Neuron (in vitro differentiated cells): ENCODE measurements at regions not wholly inside any gene's neighbourhood (a gene's known extent, or its start where the extent isn't known, plus 50 kb on each side); places are given as distances from the start of the nearest gene placed in this dataset.

Experiments
- H2AFZ ChIP-seq: one replicate; pipeline ENCODE4 v1.6.1; 2013; ENCODE audit warnings: low read depth, mild to moderate bottlenecking, inconsistent platforms, low read length, moderate library complexity
- H3K27me3 ChIP-seq: one replicate; pipeline ENCODE4 v1.6.1; 2013; ENCODE audit warnings: low read length; ENCODE audit not compliant: insufficient read depth
- H3K36me3 ChIP-seq: one replicate; pipeline ENCODE4 v1.6.1; 2013; ENCODE audit warnings: low read length; ENCODE audit not compliant: insufficient read depth
- H3K4me1 ChIP-seq: one replicate; pipeline ENCODE4 v1.6.1; 2013; ENCODE audit warnings: low read length; ENCODE audit not compliant: insufficient read depth
- H3K4me3 ChIP-seq: 2 replicates; pipeline ENCODE4 v1.5.1; 2013; ENCODE audit warnings: mild to moderate bottlenecking, low read length, moderate library complexity
- H3K9me3 ChIP-seq: one replicate; pipeline ENCODE4 v1.6.1; 2013; ENCODE audit warnings: low read length

DNA sequence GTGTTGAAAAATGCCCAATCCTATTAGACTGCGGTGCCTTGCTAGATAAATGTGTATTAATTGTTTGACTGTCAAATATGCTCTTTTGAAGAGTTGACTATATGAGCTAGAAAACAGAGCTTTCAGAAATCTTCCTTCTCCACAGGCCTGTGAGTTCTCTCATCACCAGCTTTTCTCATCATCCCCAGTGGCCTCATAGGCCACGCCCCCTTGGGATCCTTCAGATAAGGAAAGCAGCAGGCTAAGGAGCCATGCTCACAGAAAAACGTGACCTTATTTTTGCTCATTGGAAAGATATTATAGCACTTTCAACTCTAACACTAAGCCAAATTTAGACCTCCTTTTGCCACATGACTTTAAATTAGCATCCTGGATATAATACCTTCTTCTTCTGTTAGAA, 514.4 kb upstream of the ARRDC4 start:
- Histone ChIP-seq H2AFZ (no peak overlapping the region), H3K4me3 (no peak overlapping the region), H3K4me1 (no peaks in the 10 kb centered on the region), H3K27me3 (no peaks in the 10 kb centered on the region), H3K9me3 (no peaks in the 10 kb centered on the region), H3K36me3 (no peaks in the 10 kb centered on the region)

DNA sequence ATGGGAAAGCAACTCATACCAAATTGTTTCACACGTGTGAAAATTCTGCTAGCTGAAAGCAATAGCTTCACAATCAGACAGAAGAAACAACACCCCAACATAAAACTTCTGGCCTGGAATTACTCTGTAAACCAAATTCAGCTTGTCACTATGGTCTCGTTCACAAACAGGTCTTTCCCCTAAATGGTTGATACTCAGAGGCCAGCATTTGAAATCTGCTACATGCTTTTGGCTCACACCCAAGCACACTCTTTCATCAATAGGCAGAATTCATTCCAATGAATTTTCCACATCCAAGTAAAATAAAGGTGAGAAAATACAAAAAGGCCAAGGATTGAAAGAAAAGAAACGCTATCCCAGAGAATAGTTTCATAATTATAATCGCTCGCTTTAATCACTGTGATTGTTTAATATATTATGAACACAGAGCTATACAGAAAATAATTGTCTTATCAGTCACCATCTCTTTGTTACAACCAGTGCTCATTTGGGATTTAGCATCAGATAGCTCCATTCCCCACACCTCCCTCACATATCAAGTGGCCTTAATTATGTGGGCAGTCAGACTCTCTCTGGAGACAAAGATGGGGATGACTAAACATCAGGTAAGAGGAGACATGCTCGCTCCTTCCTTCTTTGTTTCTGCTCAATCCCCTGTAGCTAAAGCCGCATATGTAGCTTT, 503.8 kb upstream of the ARRDC4 start:
- no peak overlapping the region for H2AFZ ChIP-seq
- no peak overlapping the region for H3K4me3 ChIP-seq
- H3K9me3 ChIP-seq: no peaks in the 10 kb centered on the region
- H3K27me3 ChIP-seq: peaks cover 3% of the 10 kb centered on the region
- no peaks in the 10 kb centered on the region for H3K4me1 ChIP-seq
- H3K36me3 ChIP-seq: no peaks in the 10 kb centered on the region

DNA sequence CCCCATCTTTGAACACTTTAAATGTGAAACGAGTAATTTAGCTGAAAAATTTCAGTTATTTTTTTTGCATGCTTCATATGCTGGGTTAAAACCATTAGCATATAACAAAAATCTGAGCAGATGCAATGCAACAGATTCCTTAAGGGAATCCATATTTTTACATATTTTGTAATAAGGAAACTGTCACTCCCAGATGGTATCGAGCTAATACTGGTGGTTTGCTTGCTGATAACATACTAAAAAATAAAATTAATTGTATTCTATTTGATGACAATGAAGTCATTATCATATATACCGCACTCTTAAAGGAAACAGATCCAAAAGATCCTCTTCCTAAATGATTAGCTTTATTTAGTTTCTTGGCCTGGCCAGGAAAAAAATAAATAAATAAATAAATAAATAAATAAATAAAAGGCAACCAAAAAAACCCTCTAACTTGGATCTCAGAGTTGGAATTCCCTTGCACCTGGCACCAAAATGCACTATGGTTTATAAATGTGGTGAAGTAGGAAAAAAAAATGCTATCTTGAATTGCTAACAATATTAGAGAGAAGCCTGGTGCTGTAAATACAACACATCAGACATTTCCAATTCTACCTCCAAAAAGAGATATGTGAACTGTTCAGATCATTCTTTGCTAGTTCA, 503.2 kb upstream of the ARRDC4 start:
- no peak overlapping the region for H2AFZ ChIP-seq
- no peaks in the 10 kb centered on the region for H3K4me1 ChIP-seq
- H3K36me3 ChIP-seq: no peaks in the 10 kb centered on the region
- H3K9me3 ChIP-seq: no peaks in the 10 kb centered on the region
- no peak overlapping the region for H3K4me3 ChIP-seq
- H3K27me3 ChIP-seq: peaks cover 3% of the 10 kb centered on the region

DNA sequence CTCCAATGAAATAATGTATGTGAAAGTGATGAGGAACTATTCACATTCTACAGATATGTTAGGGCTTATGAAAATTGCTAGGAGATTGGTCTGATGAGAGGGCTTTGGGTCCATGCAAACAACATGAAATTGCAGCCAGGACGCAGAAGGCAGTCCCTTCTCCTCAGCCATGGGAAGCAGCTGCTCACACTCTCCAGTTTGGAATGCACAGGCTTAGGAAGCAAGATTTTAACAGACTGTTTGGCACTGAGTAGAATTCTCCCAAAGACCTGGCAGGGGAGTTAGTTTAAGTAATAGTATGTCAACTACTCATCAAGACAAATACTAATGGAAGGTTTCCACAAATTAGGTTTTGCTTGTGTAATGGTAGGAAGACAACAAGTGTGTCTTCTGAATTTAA, 500.7 kb upstream of the ARRDC4 start:
- H3K27me3 ChIP-seq: peaks cover 3% of the 10 kb centered on the region
- no peak overlapping the region for H2AFZ ChIP-seq
- no peaks in the 10 kb centered on the region for H3K36me3 ChIP-seq
- no peak overlapping the region for H3K4me3 ChIP-seq
- no peaks in the 10 kb centered on the region for H3K9me3 ChIP-seq
- H3K4me1 ChIP-seq: no peaks in the 10 kb centered on the region

DNA sequence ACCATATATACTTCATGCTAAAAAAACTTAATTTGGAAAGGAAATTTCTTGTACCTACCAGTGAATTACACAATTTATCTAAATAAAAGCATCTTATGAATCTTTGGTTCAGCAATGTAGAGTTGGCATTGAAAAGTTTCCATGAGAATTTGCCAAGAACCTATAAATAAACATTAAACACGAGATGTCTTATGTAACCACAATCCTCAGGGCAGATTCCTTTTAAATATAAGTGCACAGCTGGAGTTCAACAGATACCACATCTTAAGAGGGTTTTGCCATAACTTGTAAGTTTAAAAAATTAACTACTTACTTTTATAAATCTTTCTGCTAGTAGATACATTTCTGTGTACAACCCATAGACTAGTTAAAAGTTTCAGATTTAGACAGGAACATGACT, 499.3 kb upstream of the ARRDC4 start:
- Histone ChIP-seq H3K9me3 (no peaks in the 10 kb centered on the region), H3K27me3 (peaks cover 3% of the 10 kb centered on the region), H3K4me3 (no peak overlapping the region), H3K4me1 (no peaks in the 10 kb centered on the region), H3K36me3 (no peaks in the 10 kb centered on the region), H2AFZ (no peak overlapping the region)

DNA sequence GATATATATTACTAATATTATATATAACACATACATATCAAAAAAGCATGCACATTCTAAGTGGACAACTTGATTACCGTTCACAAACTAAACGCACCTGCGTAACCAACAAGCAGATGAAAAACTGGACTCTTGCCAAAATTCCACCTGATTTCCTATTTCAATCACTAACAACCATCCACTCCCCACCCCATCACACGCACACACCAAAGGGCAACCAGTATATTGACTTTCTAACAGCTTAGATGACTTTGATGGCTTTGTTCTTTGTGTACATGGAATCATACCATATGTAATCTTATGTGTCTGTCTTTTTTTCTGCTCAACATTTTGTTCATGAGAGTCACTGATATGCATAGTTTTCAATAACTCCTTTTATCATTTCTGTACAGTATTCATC, 496.8 kb upstream of the ARRDC4 start:
- Histone ChIP-seq H3K9me3 (no peaks in the 10 kb centered on the region), H2AFZ (no peak overlapping the region), H3K4me1 (no peaks in the 10 kb centered on the region), H3K27me3 (peaks cover 3% of the 10 kb centered on the region), H3K4me3 (no peak overlapping the region), H3K36me3 (no peaks in the 10 kb centered on the region)

DNA sequence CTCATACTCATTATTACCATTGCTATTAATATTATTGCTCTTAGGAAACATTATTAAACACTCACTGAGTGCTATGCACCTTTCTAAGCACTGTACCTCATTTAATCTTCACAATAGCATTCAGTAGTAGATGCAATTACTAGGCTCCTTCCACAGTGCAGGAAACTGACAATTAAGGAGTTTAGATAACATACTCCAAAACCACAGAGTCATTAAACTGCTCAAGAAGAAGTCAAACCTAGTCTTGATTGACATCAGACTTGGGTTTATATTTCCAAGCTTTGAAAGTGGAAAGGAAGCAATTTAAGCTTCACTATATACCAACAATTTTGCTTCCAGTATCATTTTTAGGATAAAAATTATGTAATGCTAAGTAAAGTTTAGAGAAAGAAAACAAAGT, 490.1 kb upstream of the ARRDC4 start:
- Histone ChIP-seq H3K4me1 (no peaks in the 10 kb centered on the region), H3K36me3 (no peaks in the 10 kb centered on the region), H3K27me3 (no peaks in the 10 kb centered on the region), H3K9me3 (no peaks in the 10 kb centered on the region), H3K4me3 (no peak overlapping the region), H2AFZ (no peak overlapping the region)

DNA sequence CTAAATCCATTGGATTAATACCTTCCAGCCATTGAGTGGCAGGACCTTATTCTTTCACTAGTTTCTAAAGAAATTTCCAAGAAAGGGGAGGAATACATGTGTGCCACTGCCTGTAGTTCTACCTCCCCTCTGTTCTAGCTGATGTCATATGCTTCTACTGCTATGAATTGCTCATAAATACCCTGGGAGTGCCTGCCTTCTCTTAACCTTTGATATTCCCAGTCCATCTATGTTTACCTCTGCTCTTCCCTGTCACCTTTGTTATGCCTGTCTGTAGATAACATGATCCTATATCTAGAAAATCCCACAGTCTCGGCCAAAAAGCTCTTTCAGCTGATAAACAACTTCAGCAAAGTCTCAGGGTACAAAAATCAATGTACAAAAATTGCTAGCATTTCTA, 486.9 kb upstream of the ARRDC4 start:
- Histone ChIP-seq H3K36me3 (no peaks in the 10 kb centered on the region), H3K4me3 (no peak overlapping the region), H3K27me3 (no peaks in the 10 kb centered on the region), H3K4me1 (no peaks in the 10 kb centered on the region), H2AFZ (no peak overlapping the region), H3K9me3 (no peaks in the 10 kb centered on the region)

DNA sequence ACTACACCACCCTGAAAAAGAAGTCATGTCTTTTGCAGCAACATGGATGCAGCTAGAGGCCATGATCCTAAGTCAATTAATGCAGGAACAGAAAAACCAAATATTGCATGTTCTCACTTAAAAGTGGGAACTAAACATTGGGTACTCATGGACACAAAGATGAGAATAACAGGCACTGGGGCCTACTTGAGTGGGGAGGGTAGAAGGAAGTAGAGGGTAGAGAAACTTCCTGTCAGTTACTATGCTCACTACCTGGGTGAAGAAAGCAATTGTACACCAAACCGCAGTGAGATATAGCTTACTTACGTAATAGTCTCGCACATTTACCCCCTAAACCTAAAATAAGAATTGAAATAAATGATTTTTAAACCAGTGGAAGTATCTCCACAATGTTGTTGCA, 480.5 kb upstream of the ARRDC4 start:
- Histone ChIP-seq H3K4me1 (no peaks in the 10 kb centered on the region), H3K36me3 (no peaks in the 10 kb centered on the region), H2AFZ (no peak overlapping the region), H3K9me3 (no peaks in the 10 kb centered on the region), H3K27me3 (no peaks in the 10 kb centered on the region), H3K4me3 (no peak overlapping the region)

DNA sequence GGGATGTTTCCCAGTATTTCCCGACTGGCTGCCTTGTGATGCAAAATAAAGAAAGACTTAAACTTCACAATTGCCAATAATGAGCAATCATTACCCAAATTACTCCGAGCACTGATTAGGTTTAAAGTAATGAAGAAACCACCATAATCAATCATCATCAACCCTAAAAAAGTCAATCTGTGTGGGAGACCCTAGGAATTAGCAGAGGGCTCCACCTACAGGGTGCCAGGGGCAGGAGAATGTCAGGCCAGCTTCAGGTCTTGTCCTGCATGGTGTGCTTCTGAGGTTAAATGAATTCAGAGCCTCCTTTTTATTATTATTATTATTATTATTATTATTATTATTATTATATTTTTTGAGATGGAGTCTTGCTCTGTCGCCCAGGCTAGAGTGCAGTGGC, 478.0 kb upstream of the ARRDC4 start:
- H2AFZ ChIP-seq: no peak overlapping the region
- H3K4me1 ChIP-seq: no peaks in the 10 kb centered on the region
- H3K36me3 ChIP-seq: no peaks in the 10 kb centered on the region
- no peak overlapping the region for H3K4me3 ChIP-seq
- no peaks in the 10 kb centered on the region for H3K9me3 ChIP-seq
- no peaks in the 10 kb centered on the region for H3K27me3 ChIP-seq

DNA sequence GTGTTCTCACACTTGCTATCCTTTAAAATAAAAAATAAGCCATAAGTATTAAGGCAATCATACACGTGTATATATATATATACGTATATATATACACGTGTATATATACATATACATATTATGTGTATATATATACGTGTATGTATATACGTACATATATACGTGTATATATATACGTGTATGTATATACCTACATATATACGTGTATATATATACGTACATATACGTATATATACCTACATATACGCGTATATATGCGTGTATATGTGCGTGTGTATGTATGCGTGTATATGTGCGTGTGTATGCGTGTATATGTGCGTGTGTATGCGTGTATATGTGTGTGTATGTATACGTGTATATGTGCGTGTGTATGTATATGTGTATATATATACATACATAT, 477.3 kb upstream of the ARRDC4 start:
- no peak overlapping the region for H3K4me3 ChIP-seq
- no peak overlapping the region for H2AFZ ChIP-seq
- no peaks in the 10 kb centered on the region for H3K27me3 ChIP-seq
- no peaks in the 10 kb centered on the region for H3K36me3 ChIP-seq
- no peaks in the 10 kb centered on the region for H3K9me3 ChIP-seq
- H3K4me1 ChIP-seq: no peaks in the 10 kb centered on the region

DNA sequence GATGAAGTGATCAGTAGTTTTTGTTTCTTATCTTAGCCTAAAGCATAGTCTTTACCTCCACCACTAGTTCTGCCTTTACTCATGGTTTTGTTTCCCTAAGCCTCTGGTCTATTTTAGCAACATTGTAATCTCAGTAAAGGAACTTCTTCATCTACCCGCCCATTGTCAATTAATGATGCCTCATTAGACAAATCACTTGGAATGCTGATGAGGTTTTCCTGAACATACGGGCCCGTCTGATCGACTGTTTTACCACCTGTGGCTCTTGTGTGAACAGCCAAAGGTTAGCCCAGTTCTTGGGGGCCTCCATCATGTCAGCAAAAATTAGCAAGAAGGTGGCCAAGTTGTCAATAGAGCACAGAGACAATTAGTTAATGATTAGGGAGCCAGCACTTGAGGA, 470.1 kb upstream of the ARRDC4 start:
- Histone ChIP-seq H3K4me1 (no peaks in the 10 kb centered on the region), H3K9me3 (no peaks in the 10 kb centered on the region), H3K27me3 (peaks cover 2% of the 10 kb centered on the region), H3K4me3 (no peak overlapping the region), H2AFZ (no peak overlapping the region), H3K36me3 (no peaks in the 10 kb centered on the region)

DNA sequence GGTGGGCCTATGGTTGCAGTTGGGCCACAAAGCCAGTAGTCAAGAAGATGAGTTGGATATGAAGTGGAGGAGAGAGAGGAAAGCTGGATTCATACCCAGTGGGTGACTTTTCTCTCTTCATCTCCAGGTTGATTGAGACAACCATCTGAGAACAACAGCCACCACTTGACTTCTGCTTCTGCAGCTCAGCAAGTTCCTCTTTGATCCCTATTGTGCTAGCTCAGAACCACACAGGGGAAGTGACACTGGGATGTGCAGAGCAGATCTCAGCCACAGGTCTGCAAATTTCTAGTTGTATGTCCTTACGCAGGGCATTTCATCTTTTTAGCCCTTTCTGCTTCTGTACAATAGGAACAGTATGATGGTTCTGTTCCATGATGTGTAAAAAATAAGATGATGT, 459.2 kb upstream of the ARRDC4 start:
- no peaks in the 10 kb centered on the region for H3K36me3 ChIP-seq
- H3K27me3 ChIP-seq: no peaks in the 10 kb centered on the region
- no peak overlapping the region for H3K4me3 ChIP-seq
- no peak overlapping the region for H2AFZ ChIP-seq
- H3K4me1 ChIP-seq: no peaks in the 10 kb centered on the region
- no peaks in the 10 kb centered on the region for H3K9me3 ChIP-seq

DNA sequence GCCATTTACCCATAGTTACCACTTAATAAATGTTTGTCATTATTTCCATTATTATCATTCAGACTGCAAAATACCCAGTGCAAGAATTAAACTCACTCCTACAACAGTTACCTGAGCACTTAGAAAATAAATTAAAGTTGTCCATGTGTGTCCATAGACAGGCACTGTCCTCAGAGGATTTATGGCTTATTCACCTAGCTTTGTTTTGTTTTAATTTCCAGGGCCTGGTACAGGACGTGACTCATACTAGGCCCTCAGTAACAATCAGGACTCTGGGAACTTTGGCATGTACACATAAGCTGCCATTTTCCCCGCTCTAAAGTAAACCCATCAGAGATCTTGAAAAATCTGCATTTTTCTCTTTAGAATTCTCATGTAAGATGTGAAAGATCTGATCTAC, 458.5 kb upstream of the ARRDC4 start:
- H3K4me1 ChIP-seq: no peaks in the 10 kb centered on the region
- H3K9me3 ChIP-seq: no peaks in the 10 kb centered on the region

More for the DNA sequence above, 458.5 kb upstream of the ARRDC4 start:
- Histone ChIP-seq H3K27me3 (no peaks in the 10 kb centered on the region), H2AFZ (no peak overlapping the region), H3K4me3 (no peak overlapping the region), H3K36me3 (no peaks in the 10 kb centered on the region)
